ENCODE measurements at regions not wholly inside any gene's neighbourhood (a gene's known extent, or its start where the extent isn't known, plus 50 kb on each side); places are given as distances from the start of the nearest gene placed in this dataset.
"Not testable (repeated sequence)": the region's sequence is repeated elsewhere in the genome, so short reads cannot be mapped to it uniquely, and the experiment has no call there.

DNA sequence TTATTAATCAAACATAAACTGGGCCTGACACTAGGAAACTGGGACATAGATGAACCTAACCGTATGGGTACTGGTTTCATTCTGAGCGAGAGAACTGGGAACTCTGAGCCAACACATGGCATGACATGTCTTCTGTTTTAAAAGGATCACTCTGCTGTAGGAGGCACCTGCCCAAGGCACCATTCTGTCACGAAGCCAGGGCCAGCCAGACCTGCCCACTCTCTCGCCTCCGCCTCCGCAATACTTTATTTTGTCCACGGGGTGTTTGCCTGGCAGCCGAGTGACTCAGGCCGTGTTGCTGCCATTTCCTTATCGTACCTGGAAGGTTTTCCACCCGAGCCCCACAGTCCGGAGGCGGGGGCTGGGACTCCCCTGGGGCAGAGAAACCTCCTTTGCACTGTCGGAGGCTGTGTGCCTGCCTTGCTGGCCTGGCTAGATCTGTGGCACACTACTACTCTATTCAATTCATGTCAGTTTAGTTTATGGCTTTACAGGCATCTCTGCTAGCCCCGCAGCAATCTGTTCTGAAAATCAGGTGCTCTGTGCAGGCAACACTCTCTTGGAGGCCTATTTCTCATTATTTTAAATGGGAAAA, 120.4 kb upstream of the ACKR3 start:
- in situ Hi-C loops (cut with HindIII; ENCODE audit: low pct_ligation_motif_present, low pct_unique_long_range_greater_than_20kb, low sequenced_read_pairs) = no loop called here
- no peak for DNase-seq

DNA sequence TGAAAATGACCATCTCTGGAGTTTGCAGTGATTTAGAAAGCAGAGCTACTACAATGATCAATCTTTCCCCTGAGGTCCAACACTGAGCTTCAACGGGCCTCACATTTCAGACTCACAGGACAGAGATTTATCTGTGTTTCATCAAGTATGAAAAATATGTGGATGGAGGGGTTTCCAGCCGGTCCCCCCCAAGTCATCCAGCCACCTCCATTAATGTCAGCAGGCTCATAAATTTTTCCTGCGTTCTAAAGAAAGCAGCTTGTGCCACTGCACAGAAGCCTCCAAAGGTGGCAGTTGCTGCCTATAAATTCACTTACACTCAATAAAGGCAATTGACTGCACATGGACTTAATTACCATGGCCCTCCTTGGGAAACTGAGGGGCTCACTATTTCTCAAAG, 117.4 kb upstream of the ACKR3 start:
- no peak for DNase-seq
- in situ Hi-C loops (cut with HindIII; ENCODE audit: low pct_ligation_motif_present, low pct_unique_long_range_greater_than_20kb, low sequenced_read_pairs) = no loop called here

DNA sequence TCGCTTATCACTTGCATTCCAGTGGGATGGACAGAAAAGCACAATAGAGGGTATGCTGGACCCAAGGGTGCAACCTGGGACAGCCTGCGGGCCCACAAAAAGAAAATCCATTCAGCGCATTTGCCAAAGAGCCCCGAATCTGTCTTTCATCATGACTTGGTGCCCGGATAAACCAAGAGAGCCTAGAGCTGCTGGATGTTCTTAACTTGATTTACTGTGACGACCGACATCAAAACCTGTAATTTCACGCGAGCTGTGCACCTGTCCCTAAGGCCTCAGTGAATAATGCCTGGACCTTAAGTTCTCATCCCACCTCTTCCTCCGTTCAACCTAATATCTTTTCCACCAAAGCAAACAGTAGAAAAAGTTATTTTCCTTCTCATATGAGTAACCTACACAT, 115.5 kb upstream of the ACKR3 start:
- in situ Hi-C loops (cut with HindIII; ENCODE audit: low pct_ligation_motif_present, low pct_unique_long_range_greater_than_20kb, low sequenced_read_pairs) = no loop called here

DNA sequence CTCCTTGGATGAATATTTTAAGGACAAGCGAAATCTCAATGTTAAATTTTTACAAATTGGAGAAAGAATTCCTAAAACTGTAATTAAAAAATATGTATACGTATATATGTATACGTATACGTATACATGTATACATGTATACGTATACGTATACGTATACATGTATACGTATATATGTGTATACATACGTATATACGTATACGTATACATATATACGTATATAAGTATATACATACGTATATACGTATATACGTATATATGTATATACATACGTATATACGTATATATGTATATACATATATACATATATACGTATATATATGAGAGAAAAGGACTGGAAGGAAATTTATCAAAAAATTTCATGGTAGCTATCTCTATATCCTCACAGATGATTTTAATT, 110.2 kb upstream of the ACKR3 start:
- in situ Hi-C loops (cut with HindIII; ENCODE audit: low pct_ligation_motif_present, low pct_unique_long_range_greater_than_20kb, low sequenced_read_pairs) = no loop called here
- no peak for DNase-seq

More for the DNA sequence above, 115.5 kb upstream of the ACKR3 start:
- no peak for DNase-seq

DNA sequence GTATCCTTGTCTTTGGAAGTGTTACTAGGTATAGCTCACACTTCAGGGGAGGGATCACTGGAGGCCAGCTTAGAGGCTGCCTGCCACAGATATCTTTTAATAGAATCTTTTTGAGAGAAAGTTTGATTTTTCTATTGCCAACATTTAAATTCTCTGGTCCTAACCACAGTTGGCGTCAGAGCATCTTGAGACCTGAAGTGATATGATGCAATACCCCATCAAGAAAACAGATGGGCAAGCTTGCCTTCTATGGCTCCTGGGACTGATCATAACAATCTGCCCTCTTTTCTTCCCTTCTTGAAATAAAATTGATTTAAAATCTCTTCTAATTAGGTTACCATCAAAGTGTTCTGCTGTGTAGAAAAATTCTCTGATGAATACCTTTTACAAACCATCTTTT, 105.5 kb upstream of the ACKR3 start:
- in situ Hi-C loops (cut with HindIII; ENCODE audit: low pct_ligation_motif_present, low pct_unique_long_range_greater_than_20kb, low sequenced_read_pairs) = no loop called here
- DNase-seq = no peak

DNA sequence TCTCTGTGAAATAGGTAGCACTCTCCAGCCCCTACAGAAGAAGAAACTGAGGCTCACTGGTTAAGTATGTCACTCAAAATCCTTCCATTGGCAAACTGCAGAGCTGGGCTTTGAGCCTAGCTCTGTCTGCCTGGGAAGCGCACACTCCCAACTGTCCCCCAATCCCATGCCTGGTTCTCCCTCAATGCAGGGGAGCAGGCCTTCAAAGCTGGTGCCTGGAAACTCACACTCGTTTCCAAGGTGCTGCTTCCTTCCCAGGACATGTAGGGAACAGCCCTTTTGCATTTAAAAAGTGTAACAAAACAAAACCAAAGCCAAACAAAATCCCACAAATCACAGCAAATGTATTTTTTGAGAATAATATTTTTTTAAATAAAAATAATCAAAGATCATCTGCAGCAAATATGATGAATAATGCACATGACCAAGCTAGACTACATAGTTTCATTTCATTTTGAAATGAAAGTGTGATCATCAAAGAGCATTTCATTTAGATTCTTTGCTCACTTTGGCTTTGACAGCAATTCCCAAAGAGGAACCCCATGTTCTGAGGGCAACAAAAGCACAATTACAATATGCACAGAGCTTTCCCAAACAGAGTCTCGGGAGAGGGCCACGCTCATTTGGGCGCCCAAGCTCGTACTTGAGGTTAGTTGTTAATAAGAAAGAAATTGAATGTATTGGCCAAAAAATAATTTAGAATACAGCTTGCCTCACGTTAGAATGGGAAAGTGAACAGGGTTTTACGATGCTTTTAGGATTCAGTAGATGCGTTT, 96.7 kb upstream of the ACKR3 start:
- in situ Hi-C loops (cut with HindIII; ENCODE audit: low pct_ligation_motif_present, low pct_unique_long_range_greater_than_20kb, low sequenced_read_pairs) = no loop called here
- no peak for DNase-seq

DNA sequence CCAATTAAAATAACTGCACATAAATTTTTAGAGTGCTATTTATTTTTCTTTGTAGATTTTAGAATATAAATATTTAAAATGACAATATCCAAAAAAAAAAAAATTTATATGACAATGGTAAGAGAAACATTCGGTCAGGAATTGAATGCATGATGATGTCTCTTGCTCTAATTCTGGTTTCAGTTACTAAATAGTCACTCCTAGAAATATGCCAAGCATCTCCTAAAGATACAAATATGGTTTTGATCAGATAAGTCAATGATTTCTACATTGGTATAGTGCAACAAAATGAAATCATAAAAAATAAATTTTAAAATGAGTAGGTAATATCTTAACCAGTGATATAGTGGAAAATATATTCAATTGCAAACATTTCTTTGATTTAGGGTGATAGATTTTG, 95.9 kb upstream of the ACKR3 start:
- DNase-seq = no peak
- in situ Hi-C loops (cut with HindIII; ENCODE audit: low pct_ligation_motif_present, low pct_unique_long_range_greater_than_20kb, low sequenced_read_pairs) = no loop called here

DNA sequence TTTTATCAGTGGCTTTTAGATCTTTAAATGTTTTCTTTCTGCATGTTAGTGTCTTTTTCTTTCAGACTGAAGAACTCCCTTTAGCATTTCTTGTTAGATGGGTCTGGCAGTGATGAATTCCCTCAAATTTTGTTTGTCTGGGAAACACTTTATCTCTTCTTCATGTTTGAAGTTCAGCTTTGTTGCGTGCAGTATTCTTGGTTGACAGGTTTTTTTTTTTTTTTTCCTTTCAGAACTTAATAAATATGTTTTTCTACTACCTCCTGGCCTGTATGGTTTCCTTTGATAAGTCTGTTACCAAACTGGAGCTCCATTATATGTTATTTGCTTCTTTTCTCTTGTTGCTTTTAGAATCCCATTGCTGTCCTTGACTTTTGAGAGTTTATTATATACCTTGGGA, 89.8 kb upstream of the ACKR3 start:
- in situ Hi-C loops (cut with HindIII; ENCODE audit: low pct_ligation_motif_present, low pct_unique_long_range_greater_than_20kb, low sequenced_read_pairs) = no loop called here
- DNase-seq = no peak

DNA sequence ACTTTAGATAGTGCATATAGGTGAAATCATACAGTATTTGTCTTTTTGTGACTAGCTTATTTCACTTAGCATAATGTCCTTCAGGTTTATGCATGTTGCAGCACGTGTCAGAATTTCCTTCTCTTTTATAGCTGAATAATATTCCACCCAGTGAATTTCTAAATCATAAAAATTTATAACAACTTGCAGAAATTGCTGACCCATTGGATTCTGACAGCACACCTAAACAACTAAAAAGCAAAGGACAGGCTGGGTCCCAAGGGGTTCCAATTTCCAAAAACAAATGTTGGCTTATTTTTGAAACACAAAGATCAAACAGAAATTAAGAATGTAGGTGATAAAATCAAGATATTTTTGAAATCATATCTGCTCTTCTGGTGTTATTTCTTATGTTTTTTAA, 86.5 kb upstream of the ACKR3 start:
- DNase-seq = no peak
- in situ Hi-C loops (cut with HindIII; ENCODE audit: low pct_ligation_motif_present, low pct_unique_long_range_greater_than_20kb, low sequenced_read_pairs) = no loop called here

DNA sequence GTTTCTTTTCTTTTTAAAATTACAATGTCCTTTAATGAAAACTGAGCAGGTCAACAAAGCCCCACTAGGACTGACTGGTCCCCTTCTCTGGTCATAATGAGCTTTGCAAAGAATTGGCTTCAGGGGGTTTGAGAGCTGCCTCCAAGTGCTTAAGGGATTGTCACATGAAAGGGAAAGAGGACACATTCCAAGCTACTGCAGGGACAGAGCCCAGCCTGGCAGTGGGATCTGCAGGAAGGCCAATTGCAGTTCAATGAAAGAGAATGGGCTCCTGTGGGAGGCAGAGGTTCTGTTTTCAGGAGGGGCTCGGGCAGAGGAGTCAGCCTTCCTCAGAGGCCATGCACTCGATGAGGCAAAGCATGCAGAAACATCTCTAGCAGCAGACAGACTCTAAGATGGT, 84.1 kb upstream of the ACKR3 start:
- DNase-seq = no peak

DNA sequence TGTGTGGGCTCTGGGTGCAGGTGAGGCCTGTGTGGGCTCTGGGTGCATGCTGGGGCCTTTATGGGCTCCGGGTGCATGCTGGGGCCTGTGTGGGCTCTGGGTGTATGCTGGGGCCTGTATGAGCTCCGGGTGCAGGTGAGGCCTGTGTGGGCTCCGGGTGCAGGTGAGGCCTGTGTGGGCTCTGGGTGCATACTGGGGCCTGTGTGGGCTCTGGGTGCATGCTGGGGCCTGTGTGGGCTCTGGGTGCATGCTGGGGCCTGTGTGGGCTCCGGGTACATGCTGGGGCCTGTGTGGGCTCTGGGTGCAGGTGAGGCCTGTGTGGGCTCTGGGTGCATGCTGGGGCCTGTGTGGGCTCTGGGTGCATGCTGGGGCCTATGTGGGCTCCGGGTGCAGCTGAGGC, 80.5 kb upstream of the ACKR3 start:
- in situ Hi-C loops (cut with HindIII; ENCODE audit: low pct_ligation_motif_present, low pct_unique_long_range_greater_than_20kb, low sequenced_read_pairs); DNase-seq: not testable (repeated sequence)

More for the DNA sequence above, 84.1 kb upstream of the ACKR3 start:
- in situ Hi-C loops (cut with HindIII; ENCODE audit: low pct_ligation_motif_present, low pct_unique_long_range_greater_than_20kb, low sequenced_read_pairs) = no loop called here

DNA sequence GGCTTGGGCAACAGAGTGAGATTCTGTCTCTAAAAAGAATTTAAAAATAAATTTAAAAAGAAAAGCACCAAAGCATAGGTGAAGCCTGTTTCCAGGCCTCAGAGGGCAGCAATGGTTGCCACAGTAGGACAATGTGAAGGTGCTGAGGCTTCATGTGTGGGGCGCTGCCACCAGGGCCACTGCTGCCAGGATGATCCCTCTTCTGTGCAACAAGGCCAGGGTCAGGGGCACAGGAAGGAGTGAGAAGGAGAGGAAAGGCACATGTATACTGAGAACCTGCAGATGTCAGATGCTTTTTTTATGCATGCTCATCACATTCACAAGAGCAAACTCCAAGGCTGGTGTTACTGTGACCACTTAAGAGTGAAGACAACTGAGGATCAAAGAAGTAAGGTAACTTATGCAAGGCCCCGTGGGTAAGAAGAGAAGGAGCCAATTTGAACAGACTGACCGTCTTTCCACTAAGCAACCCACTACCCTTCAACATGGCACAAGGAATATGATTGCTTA, 79.7 kb upstream of the ACKR3 start:
- no peak for DNase-seq
- in situ Hi-C loops (cut with HindIII; ENCODE audit: low pct_ligation_motif_present, low pct_unique_long_range_greater_than_20kb, low sequenced_read_pairs) = no loop called here

DNA sequence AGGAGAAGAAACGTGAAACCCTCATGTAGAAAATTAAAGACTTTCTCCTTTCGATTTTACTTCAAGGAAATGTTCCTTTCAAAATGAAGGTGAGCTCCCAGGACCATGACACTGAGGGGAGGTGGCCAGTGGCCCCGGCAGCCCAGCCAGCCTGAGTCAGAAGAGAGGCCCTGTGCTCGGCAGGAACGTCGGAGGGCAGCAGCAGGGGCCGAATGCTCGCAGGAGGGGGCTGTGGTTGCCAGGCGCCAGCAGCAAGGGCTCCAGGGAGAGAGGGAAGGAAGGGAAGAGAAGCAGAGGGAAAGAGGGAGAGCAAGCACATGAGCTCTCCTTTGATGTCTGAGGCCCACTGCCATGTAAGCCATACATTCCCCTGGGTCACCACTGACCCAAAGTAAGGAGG, 73.3 kb upstream of the ACKR3 start:
- DNase-seq = no peak
- in situ Hi-C loops (cut with HindIII; ENCODE audit: low pct_ligation_motif_present, low pct_unique_long_range_greater_than_20kb, low sequenced_read_pairs) = no loop called here

DNA sequence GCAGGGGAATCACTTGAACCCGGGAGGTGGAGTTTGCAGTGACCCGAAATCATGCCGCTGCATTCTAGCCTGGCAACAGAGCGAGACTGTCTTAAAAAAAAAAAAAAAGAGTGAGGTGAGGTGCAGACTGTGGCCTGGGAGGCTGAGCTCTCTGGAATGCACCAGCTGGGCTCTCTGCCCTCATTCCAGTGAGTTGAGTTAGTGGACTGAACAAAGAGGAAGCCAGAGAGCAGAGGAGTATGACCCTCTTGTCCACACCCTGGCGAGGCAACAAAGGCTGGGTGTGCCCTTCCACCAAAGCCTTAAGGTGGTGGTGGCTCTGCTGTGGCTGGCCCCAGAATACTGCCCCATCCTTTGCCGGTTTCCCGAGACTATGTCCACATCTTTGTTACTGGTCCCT, 71.3 kb upstream of the ACKR3 start:
- in situ Hi-C loops (cut with HindIII; ENCODE audit: low pct_ligation_motif_present, low pct_unique_long_range_greater_than_20kb, low sequenced_read_pairs) = no loop called here
- DNase-seq = peak; percentile 25

DNA sequence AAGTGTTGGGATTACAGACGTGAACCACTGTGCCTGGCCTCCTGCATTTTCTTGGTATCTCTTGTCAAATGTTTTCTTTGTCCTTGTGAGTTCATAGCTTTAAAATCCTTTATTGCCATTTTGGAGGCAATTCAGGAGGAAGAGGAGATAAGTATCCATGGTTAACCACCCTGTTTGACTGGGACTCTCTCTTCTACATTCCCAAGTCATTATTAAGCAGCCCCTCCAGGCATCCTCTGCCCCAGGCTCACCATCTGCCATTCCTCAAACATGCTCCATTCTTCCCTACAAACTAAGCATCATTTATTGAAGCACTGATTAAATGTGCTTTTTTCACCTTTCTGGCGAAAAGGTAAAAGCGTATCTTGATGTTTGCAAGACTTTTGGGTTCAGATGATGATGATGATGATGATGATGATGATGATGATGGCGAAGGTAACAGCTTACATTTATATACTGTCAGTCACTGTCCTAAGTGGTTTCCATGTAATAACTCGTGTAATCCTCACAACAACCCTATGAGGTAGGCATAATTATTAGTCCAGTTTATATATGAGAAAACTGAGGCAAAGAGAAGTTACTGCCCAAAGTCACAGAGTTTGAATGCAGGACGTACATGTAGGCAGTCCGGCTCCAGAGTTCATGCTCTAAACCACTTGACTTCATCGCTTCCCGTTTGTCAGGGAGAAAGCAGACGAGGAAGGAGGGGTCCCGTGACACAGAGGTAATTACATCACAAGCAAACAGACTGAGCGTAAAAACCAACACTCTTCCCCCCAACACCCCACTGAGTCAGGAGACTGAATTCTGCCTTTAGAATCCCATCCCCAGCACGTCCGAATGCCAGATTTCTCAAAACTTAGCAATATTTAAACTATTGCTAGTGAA, 69.7 kb upstream of the ACKR3 start:
- no peak for DNase-seq
- in situ Hi-C loops (cut with HindIII; ENCODE audit: low pct_ligation_motif_present, low pct_unique_long_range_greater_than_20kb, low sequenced_read_pairs) = no loop called here

DNA sequence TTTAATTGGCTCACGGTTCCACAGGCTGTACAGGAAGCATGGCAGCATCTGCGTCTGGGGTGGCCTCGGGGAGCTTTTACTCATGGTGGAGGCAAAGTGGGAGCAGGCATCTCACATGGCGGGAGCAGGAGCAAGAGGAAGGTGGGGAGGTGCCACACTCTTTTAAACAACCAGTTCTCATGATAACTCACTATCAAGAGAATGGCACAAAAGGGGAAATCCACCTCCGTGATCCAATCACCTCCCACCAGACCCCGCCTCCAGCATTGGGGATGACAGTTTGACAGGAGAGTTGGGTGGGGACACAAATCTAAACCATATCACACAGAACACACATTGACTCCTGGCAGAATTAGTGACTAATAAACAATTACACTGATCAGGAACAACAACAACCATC, 68.6 kb upstream of the ACKR3 start:
- DNase-seq = no peak
- in situ Hi-C loops (cut with HindIII; ENCODE audit: low pct_ligation_motif_present, low pct_unique_long_range_greater_than_20kb, low sequenced_read_pairs) = no loop called here

DNA sequence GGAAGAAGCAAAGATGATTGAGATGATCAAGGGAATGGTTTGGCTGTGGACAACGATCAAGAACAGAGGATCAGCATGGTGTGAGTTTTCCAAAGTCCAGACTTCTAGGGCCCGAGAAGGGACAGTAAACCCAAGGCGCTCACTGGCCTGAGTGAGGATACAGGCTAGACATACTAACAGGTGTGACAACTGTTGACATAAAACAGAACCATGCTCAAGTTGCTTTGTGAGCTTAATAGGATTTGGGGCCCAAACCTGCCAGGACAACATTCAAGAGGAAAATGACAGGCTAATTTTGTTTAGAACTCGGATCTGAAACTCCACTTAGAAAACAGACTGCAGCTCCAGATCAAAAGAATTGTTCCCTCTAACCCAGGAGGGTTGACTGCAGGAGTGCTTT, 68.1 kb upstream of the ACKR3 start:
- in situ Hi-C loops (cut with HindIII; ENCODE audit: low pct_ligation_motif_present, low pct_unique_long_range_greater_than_20kb, low sequenced_read_pairs) = no loop called here
- no peak for DNase-seq

DNA sequence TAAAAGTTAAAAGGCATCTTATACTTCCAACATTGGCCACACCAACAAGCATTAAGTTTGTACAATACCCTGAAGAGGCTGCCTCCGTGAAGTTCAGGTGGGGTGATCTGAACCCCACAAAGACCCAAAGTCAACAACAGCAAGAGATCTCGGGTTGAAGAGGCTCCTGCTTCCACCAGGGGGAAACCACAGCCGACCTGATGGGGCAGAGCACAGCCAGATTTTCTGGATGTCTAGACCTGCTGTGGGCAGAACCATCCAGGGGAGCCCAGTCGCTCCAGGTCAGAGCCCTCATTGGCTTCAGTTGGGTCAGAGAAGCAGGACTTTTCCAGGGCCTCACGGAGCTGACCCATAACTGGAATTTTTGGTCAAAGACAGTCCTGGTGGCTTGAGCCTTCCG, 66.5 kb upstream of the ACKR3 start:
- DNase-seq = no peak
- in situ Hi-C loops (cut with HindIII; ENCODE audit: low pct_ligation_motif_present, low pct_unique_long_range_greater_than_20kb, low sequenced_read_pairs) = no loop called here

DNA sequence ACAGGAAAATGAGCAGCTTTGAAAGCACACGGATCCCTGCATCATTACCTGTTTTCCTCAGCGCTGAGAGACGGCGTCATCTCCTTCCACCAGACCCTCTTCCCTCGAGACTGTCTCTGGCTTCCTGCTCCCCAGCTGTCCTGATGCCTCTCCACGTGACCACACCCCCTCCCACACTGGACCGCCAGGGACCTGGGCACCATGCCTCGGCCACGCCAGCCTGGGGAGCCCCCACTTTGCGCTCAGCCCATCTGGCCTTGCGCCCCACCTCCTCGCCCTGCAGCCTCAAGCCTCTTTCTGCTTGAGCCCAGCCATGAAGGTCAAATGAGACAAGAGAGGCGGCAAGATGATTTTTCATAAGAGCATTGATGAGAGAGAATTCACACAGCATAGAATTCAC, 66.0 kb upstream of the ACKR3 start:
- DNase-seq = no peak
- in situ Hi-C loops (cut with HindIII; ENCODE audit: low pct_ligation_motif_present, low pct_unique_long_range_greater_than_20kb, low sequenced_read_pairs) = no loop called here

All from ACHN (cell line).